OCI-LY1 (cell line): ENCODE measurements at regions not wholly inside any gene's neighbourhood (a gene's known extent, or its start where the extent isn't known, plus 50 kb on each side); places are given as distances from the start of the nearest gene placed in this dataset.

Experiments
- H2AFZ ChIP-seq: fragments of 200-600 bp; sonication (generic), shearing (Covaris generic); 2 replicates; pipeline ENCODE4 v1.6.0; 2014; ENCODE audit warnings: antibody characterized with exemption, mild to moderate bottlenecking, low read length
- H3F3A ChIP-seq: fragments of 200-600 bp; sonication (generic), shearing (Covaris generic); 2 replicates; pipeline ENCODE4 v1.6.0; 2014; ENCODE audit warnings: mild to moderate bottlenecking, antibody characterized with exemption, low read length, moderate library complexity; ENCODE audit not compliant: insufficient read depth
- H3K27ac ChIP-seq: fragments of 200-600 bp; sonication (generic); 2 replicates; pipeline ENCODE4 v1.5.1; 2014; ENCODE audit warnings: low read length, mixed run types, mild to moderate bottlenecking, low read depth; ENCODE audit not compliant: poor library complexity, severe bottlenecking
- H3K27me3 ChIP-seq: fragments of 200-600 bp; sonication (generic); 2 replicates; pipeline ENCODE4 v1.6.0; 2014; ENCODE audit warnings: antibody characterized with exemption, mild to moderate bottlenecking, low read length, moderate library complexity; ENCODE audit not compliant: insufficient read depth
- H3K36me3 ChIP-seq: fragments of 200-600 bp; sonication (generic); 2 replicates; pipeline ENCODE4 v1.6.1; 2014; ENCODE audit warnings: mild to moderate bottlenecking, antibody characterized with exemption, low read length, moderate library complexity, mixed read lengths; ENCODE audit not compliant: insufficient read depth
- H3K4me1 ChIP-seq: fragments of 200-600 bp; sonication (generic); 2 replicates; pipeline ENCODE4 v1.5.1; 2014; ENCODE audit warnings: mild to moderate bottlenecking, low read length, moderate library complexity; ENCODE audit not compliant: insufficient read depth, severe bottlenecking
- H3K4me2 ChIP-seq: fragments of 200-600 bp; sonication (generic), shearing (Covaris generic); 2 replicates; pipeline ENCODE4 v1.6.1; 2014; ENCODE audit warnings: low read length
- H3K4me3 ChIP-seq: fragments of 200-600 bp; sonication (generic); 2 replicates; pipeline ENCODE4 v1.5.1; 2014; ENCODE audit warnings: low read length, low read depth, mild to moderate bottlenecking, mixed read lengths; ENCODE audit not compliant: poor library complexity, severe bottlenecking
- H3K79me2 ChIP-seq: fragments of 200-600 bp; shearing (Covaris generic); 2 replicates; pipeline ENCODE4 v1.6.1; 2016; ENCODE audit warnings: mixed run types, low read length, mixed read lengths; ENCODE audit not compliant: insufficient read depth
- H3K9ac ChIP-seq: fragments of 200-600 bp; sonication (generic), shearing (Covaris generic); 2 replicates; pipeline ENCODE4 v1.6.1; 2014; ENCODE audit warnings: mild to moderate bottlenecking, low read length, mixed read lengths
- H3K9me2 ChIP-seq: fragments of 200-600 bp; sonication (generic), shearing (Covaris generic); 2 replicates; pipeline ENCODE4 v1.6.1; 2014; ENCODE audit warnings: low read depth, mild to moderate bottlenecking, low read length, mixed read lengths
- H3K9me3 ChIP-seq: fragments of 200-600 bp; shearing (Covaris generic); 2 replicates; pipeline ENCODE4 v1.6.1; 2014; ENCODE audit warnings: low read length, mixed read lengths
- H4K20me1 ChIP-seq: fragments of 200-600 bp; sonication (generic), shearing (Covaris generic); 2 replicates; pipeline ENCODE4 v1.6.0; 2016; ENCODE audit warnings: mild to moderate bottlenecking, low read length; ENCODE audit not compliant: insufficient read depth
- CTCF ChIP-seq: fragments of 200-600 bp; sonication (generic), shearing (Covaris generic); IDR thresholded peaks from 2 replicates; pipeline ENCODE4 v1.5.1; 2017; ENCODE audit warnings: mild to moderate bottlenecking, antibody characterized with exemption, low read length, moderate library complexity, mixed read lengths
- EZH2 ChIP-seq: fragments of 200-600 bp; sonication (generic), shearing (Covaris generic); IDR thresholded peaks from 2 replicates; pipeline ENCODE4 v1.8.0; 2017; ENCODE audit warnings: borderline replicate concordance, mixed run types, mild to moderate bottlenecking, antibody characterized with exemption, low read length, moderate library complexity, mixed read lengths

GRCh38 chr1:30169269-30169668, 554.1 kb downstream of the MATN1 start:
- Histone ChIP-seq H3K4me2 (no peak overlapping the region), H3K9me2 (no peaks in the 10 kb centered on the region), H3F3A (no peaks in the 10 kb centered on the region), H4K20me1 (no peaks in the 10 kb centered on the region), H3K4me1 (no peaks in the 10 kb centered on the region), H3K27me3 (no peaks in the 10 kb centered on the region), H3K27ac (no peak overlapping the region), H3K9ac (no peak overlapping the region), H2AFZ (no peak overlapping the region), H3K4me3 (no peak overlapping the region), H3K9me3 (no peaks in the 10 kb centered on the region), H3K36me3 (no peaks in the 10 kb centered on the region), H3K79me2 (no peaks in the 10 kb centered on the region)
- TF ChIP-seq EZH2 = no peak
- TF ChIP-seq CTCF = no peak

GRCh38 chr1:30166174-30166573, 557.2 kb downstream of the MATN1 start:
- H3K27me3 ChIP-seq = no peaks in the 10 kb centered on the region
- no peaks in the 10 kb centered on the region for H3F3A ChIP-seq
- H3K36me3 ChIP-seq = no peaks in the 10 kb centered on the region
- H3K9me3 ChIP-seq = no peaks in the 10 kb centered on the region
- TF ChIP-seq CTCF (no peak), EZH2 (no peak)
- no peaks in the 10 kb centered on the region for H3K4me1 ChIP-seq
- no peak overlapping the region for H3K27ac ChIP-seq
- no peak overlapping the region for H2AFZ ChIP-seq
- H3K4me3 ChIP-seq = no peak overlapping the region
- no peaks in the 10 kb centered on the region for H4K20me1 ChIP-seq
- no peak overlapping the region for H3K9ac ChIP-seq
- no peaks in the 10 kb centered on the region for H3K79me2 ChIP-seq
- no peaks in the 10 kb centered on the region for H3K9me2 ChIP-seq
- no peak overlapping the region for H3K4me2 ChIP-seq

GRCh38 chr1:30165116-30165515, 558.3 kb downstream of the MATN1 start:
- Histone ChIP-seq H3K9me3 (no peaks in the 10 kb centered on the region), H3K79me2 (no peaks in the 10 kb centered on the region), H3K9me2 (no peaks in the 10 kb centered on the region), H3F3A (no peaks in the 10 kb centered on the region), H4K20me1 (no peaks in the 10 kb centered on the region), H3K4me3 (no peak overlapping the region), H3K27ac (no peak overlapping the region), H3K9ac (no peak overlapping the region), H3K4me1 (no peaks in the 10 kb centered on the region), H2AFZ (no peak overlapping the region), H3K4me2 (no peak overlapping the region), H3K36me3 (no peaks in the 10 kb centered on the region), H3K27me3 (no peaks in the 10 kb centered on the region)
- TF ChIP-seq CTCF = no peak
- no peak for TF ChIP-seq EZH2
